HepG2 (cell line): ENCODE measurements at regions not wholly inside any gene's neighbourhood (a gene's known extent, or its start where the extent isn't known, plus 50 kb on each side); places are given as distances from the start of the nearest gene placed in this dataset.

Experiments used
- ATAC-seq: fragments of 200-7000 bp; cut with Tn5 transposase; 3 replicates; pipeline ENCODE4 v1.9.1; 2020; ENCODE audit warnings: mild to moderate bottlenecking, moderate library complexity
- BruUV-seq: library from RNA; stranded (reverse); fragments of 400-500 nt; replicated peaks from 2 replicates; lab custom pipeline; 2021; lab: Mats Ljungman, UMichigan
- CTCF ChIA-PET: fragments of 300-600 bp; formaldehyde crosslinking; extraction: SDS; loops from one replicate; lab custom pipeline; 2021; ENCODE audit warnings: low total read pairs, inconsistent platforms, low intra/inter-chr PET ratio; lab: Yijun Ruan, JAX
- POLR2A ChIA-PET: fragments of 350-600 bp; sonication (Branson Sonifier 250); formaldehyde crosslinking; loops from one replicate; lab custom pipeline; 2020; ENCODE audit warnings: antibody characterized with exemption, inconsistent platforms; lab: Yijun Ruan, JAX
- DNase-seq: peaks from one replicate; pipeline ENCODE4 v3.0.0-alpha.2; 2015; ENCODE audit warnings: low spot score
- FAIRE-seq: peaks from 3 replicates; lab custom pipeline; 2011; peaks lifted over from hg19 to GRCh38; lab: Jason Lieb, UNC
- H2AFZ ChIP-seq: one replicate; pipeline ENCODE4 v1.6.1; 2011; ENCODE audit warnings: low read length, inconsistent platforms
- H3K27ac ChIP-seq: fragments of 300-600 bp; 3 replicates; pipeline ENCODE4 v1.8.0; 2011; ENCODE audit warnings: mixed run types, mild to moderate bottlenecking, mixed read lengths, low read length, inconsistent platforms; ENCODE audit not compliant: insufficient read depth; ENCODE audit errors: extremely low read length
- H3K27me3 ChIP-seq, 2 experiments: fragments of 200-600 bp in 1 of 2; 2 replicates in 1 of 2; 3 replicates in 1 of 2; pipeline versions ENCODE4 v1.6.0 to v1.8.0; 2011; ENCODE audit warnings: low read length in 2 of 2, mild to moderate bottlenecking in 2 of 2, moderate library complexity in 2 of 2, inconsistent platforms in 1 of 2; ENCODE audit not compliant: insufficient read depth in 2 of 2, control insufficient read depth in 1 of 2
- H3K36me3 ChIP-seq, 2 experiments: fragments of 200-600 bp in 1 of 2; replicated peaks in 1 of 2; 2 replicates in 1 of 2; 3 replicates in 1 of 2; pipeline versions ENCODE4 v1.5.1 to v1.8.0; 2011; ENCODE audit warnings: low read length in 2 of 2, inconsistent platforms in 1 of 2; ENCODE audit not compliant: insufficient read depth in 2 of 2, control insufficient read depth in 1 of 2
- H3K4me1 ChIP-seq: 2 replicates; pipeline ENCODE4 v1.5.1; 2012; ENCODE audit warnings: low read length, inconsistent platforms; ENCODE audit not compliant: insufficient read depth
- H3K4me2 ChIP-seq: 2 replicates; pipeline ENCODE4 v1.6.0; 2011; ENCODE audit warnings: low read depth, low read length, inconsistent platforms
- H3K4me3 ChIP-seq, 3 experiments: fragments of 200-600 bp in 1 of 3; sonication (generic), shearing (Covaris generic) in 1 of 3; replicated peaks in 1 of 3; 2 replicates each; pipeline ENCODE4 v1.5.1; 2011 to 2016; ENCODE audit warnings: low read length in 3 of 3, inconsistent platforms in 2 of 3, low read depth in 2 of 3, mild to moderate bottlenecking in 2 of 3, control low read depth in 1 of 3, mixed read lengths in 1 of 3; ENCODE audit not compliant: insufficient read depth in 1 of 3
- H3K79me2 ChIP-seq: one replicate; pipeline ENCODE4 v1.6.1; 2011; ENCODE audit warnings: low read length, inconsistent platforms; ENCODE audit not compliant: insufficient read depth
- H3K9ac ChIP-seq: 2 replicates; pipeline ENCODE4 v1.6.0; 2011; ENCODE audit warnings: mild to moderate bottlenecking, low read depth, low read length, inconsistent platforms; ENCODE audit not compliant: insufficient read depth
- H3K9me3 ChIP-seq: 2 replicates; pipeline ENCODE4 v1.5.1; 2012; ENCODE audit warnings: mild to moderate bottlenecking, low read length
- H4K20me1 ChIP-seq: 2 replicates; pipeline ENCODE4 v1.6.0; 2011; ENCODE audit warnings: inconsistent platforms, mild to moderate bottlenecking, low read length, moderate library complexity; ENCODE audit not compliant: insufficient read depth
- DDIT3 ChIP-seq: sonication (generic); formaldehyde crosslinking; IDR thresholded peaks from 2 replicates; pipeline ENCODE4 v1.4.0; 2020; ENCODE audit warnings: mild to moderate bottlenecking, missing genetic modification reagents
- ELK4 ChIP-seq: sonication (generic); formaldehyde crosslinking; IDR thresholded peaks from 2 replicates; pipeline ENCODE4 v1.9.0; 2021; ENCODE audit warnings: missing genetic modification reagents, borderline replicate concordance
- ETS1 ChIP-seq: sonication (generic); formaldehyde crosslinking; IDR thresholded peaks from 2 replicates; pipeline ENCODE4 v1.4.0; 2020; ENCODE audit warnings: missing genetic modification reagents
- FOSL2 ChIP-seq: sonication (generic); formaldehyde crosslinking; IDR thresholded peaks from 2 replicates; pipeline ENCODE4 v1.4.0; 2020; ENCODE audit warnings: missing genetic modification reagents
- GATA4 ChIP-seq: sonication (generic); IDR thresholded peaks from 2 replicates; pipeline ENCODE4 v1.6.1; 2016; ENCODE audit warnings: antibody characterized with exemption, low read depth, borderline replicate concordance
- HDAC6 ChIP-seq: fragments of 200-600 bp; sonication (generic); IDR thresholded peaks from 2 replicates; pipeline ENCODE4 v1.7.0; 2017; ENCODE audit warnings: mild to moderate bottlenecking, antibody characterized with exemption, low read length, low read depth
- TEAD3 ChIP-seq: optimal IDR thresholded peaks from 2 replicates; pipeline ENCODE3; 2016; ENCODE audit warnings: borderline replicate concordance
- TEF ChIP-seq: sonication (generic); formaldehyde crosslinking; IDR thresholded peaks from 2 replicates; pipeline ENCODE4 v1.5.0; 2020; ENCODE audit warnings: missing genetic modification reagents
- TRAFD1 ChIP-seq: sonication (generic); formaldehyde crosslinking; IDR thresholded peaks from 2 replicates; pipeline ENCODE4 v1.5.1; 2020; ENCODE audit warnings: missing genetic modification reagents, mild to moderate bottlenecking, borderline replicate concordance
- ZFP36L1 ChIP-seq: sonication (generic); formaldehyde crosslinking; IDR thresholded peaks from 2 replicates; pipeline ENCODE4 v1.8.0; 2022; ENCODE audit warnings: mild to moderate bottlenecking, missing genetic modification reagents, moderate library complexity
- ZNF451 ChIP-seq: sonication (generic); formaldehyde crosslinking; IDR thresholded peaks from 2 replicates; pipeline ENCODE4 v1.5.0; 2020; ENCODE audit warnings: mild to moderate bottlenecking, missing genetic modification reagents
- ZNF652 ChIP-seq: IDR thresholded peaks from 2 replicates; pipeline ENCODE4 v1.6.1; 2016; ENCODE audit warnings: low read depth, borderline replicate concordance
- ZNF773 ChIP-seq: sonication (generic); formaldehyde crosslinking; IDR thresholded peaks from 2 replicates; pipeline ENCODE4 v1.4.0; 2020; ENCODE audit warnings: missing genetic modification reagents, borderline replicate concordance
- WGBS: methylation state at CpG from one replicate; pipeline ENCODE4 v1.1.6; 2017; ENCODE audit warnings: low lambda C conversion rate; 5-methylcytosine and 5-hydroxymethylcytosine counted together
- in situ Hi-C: cut with HindIII; loops from 2 replicates; pipeline ENCODE4 v1.10.0; 2017; ENCODE audit warnings: low pct_unique_long_range_greater_than_20kb; ENCODE audit not compliant: extremely low pct_ligation_motif_present
- intact Hi-C: fragments of 100-400 bp; cut with micrococcal nuclease; formaldehyde crosslinking; loops from one replicate; pipeline ENCODE4 v1.10.0; 2022; ENCODE audit not compliant: unreplicated experiment

GRCh38 chr1:87600854-87601253 is 272.2 kb downstream of the LMO4 start:
- Histone ChIP-seq H3K9me3 (no peaks in the 10 kb centered on the region), H3K79me2 (no peaks in the 10 kb centered on the region), H2AFZ (no peak overlapping the region), H3K4me1 (no peaks in the 10 kb centered on the region), H3K27me3 (no peaks in the 10 kb centered on the region), H3K4me2 (no peak overlapping the region), H3K4me3 (no peak overlapping the region), H4K20me1 (no peaks in the 10 kb centered on the region), H3K36me3 (no peaks in the 10 kb centered on the region), H3K9ac (no peak overlapping the region), H3K27ac (no peak overlapping the region)
- ChIA-PET POLR2A (no interaction called here), CTCF (no interaction called here)
- DNase-seq (no peak), ATAC-seq (no peak), FAIRE-seq (no peak)
- WGBS = 0% methylated on average over 1 of the region's 1 CpG
- no TSS peak for BruUV-seq
- intact Hi-C loops = no loop called here
- TF ChIP-seq HDAC6 (no peak), ETS1 (CRISPR knock-in tag) (no peak), ELK4 (CRISPR knock-in tag) (no peak), ZNF451 (CRISPR knock-in tag) (no peak), TEAD3 (CRISPR knock-in tag) (no peak), GATA4 (no peak), ZNF652 (CRISPR knock-in tag) (0 out of 2 replicates have a peak, but pooled peaks have one; percentile 28), TRAFD1 (CRISPR knock-in tag) (no peak), ZNF773 (CRISPR knock-in tag) (no peak), DDIT3 (CRISPR knock-in tag) (no peak), FOSL2 (CRISPR knock-in tag) (peak; percentile 22; the same call in 1 of the 2 replicates), ZFP36L1 (no peak), TEF (CRISPR knock-in tag) (no peak)
- in situ Hi-C loops = no loop called here
